Esophagus muscularis mucosa (tissue), 4 donors: ENCODE measurements at regions not wholly inside any gene's neighbourhood (a gene's known extent, or its start where the extent isn't known, plus 50 kb on each side); places are given as distances from the start of the nearest gene placed in this dataset.

ENCODE experiments used
- DNase-seq: peaks from one replicate; pipeline ENCODE4 v3.0.0-alpha.2; 2017; ENCODE audit errors: extremely low spot score
- H3K27ac ChIP-seq, 4 donors: fragments of 200-600 bp; sonication (generic); replicated peaks in 1 of 4; 1 replicate in 3 of 4; 2 replicates in 1 of 4; pipeline ENCODE4 v1.5.1; 2016 to 2019; ENCODE audit warnings: mild to moderate bottlenecking in 1 of 4
- H3K27me3 ChIP-seq, 4 donors: fragments of 200-600 bp; sonication (generic); one replicate each; pipeline versions ENCODE4 v1.5.1 to v1.6.0; 2016 to 2019
- H3K36me3 ChIP-seq, 4 donors: fragments of 200-600 bp; sonication (generic); one replicate each; pipeline ENCODE4 v1.5.1; 2016 to 2019
- H3K4me1 ChIP-seq, 4 donors: fragments of 200-600 bp; sonication (generic); one replicate each; pipeline ENCODE4 v1.5.1; 2016 to 2019
- H3K4me3 ChIP-seq, 4 donors: fragments of 200-600 bp; sonication (generic); 1 replicate in 2 of 4; 2 replicates in 2 of 4; pipeline ENCODE4 v1.5.1; 2016 to 2019; ENCODE audit warnings: mild to moderate bottlenecking in 4 of 4, moderate library complexity in 1 of 4
- H3K9me3 ChIP-seq, 4 donors: fragments of 200-600 bp; sonication (generic); 1 replicate in 3 of 4; 2 replicates in 1 of 4; pipeline ENCODE4 v1.5.1; 2016 to 2019
- EP300 ChIP-seq: sonication (generic); formaldehyde crosslinking; IDR thresholded peaks from one replicate; pipeline ENCODE4 v1.6.1; 2017; ENCODE audit warnings: antibody characterized with exemption
- POLR2A ChIP-seq: fragments of 450-650 bp; IDR thresholded peaks from one replicate; pipeline ENCODE4 v1.6.1; 2017; ENCODE audit warnings: antibody characterized with exemption, moderate library complexity, mild to moderate bottlenecking, low read depth
- POLR2AphosphoS5 ChIP-seq, 2 donors: sonication (generic); formaldehyde crosslinking; IDR thresholded peaks; one replicate each; pipeline ENCODE4 v1.6.1; 2017; ENCODE audit warnings: antibody characterized with exemption in 2 of 2
- WGBS: methylation state at CpG from one replicate; pipeline ENCODE4 v1.1.5; 2018; 5-methylcytosine and 5-hydroxymethylcytosine counted together
- intact Hi-C: fragments of 100-400 bp; cut with DNase I; formaldehyde crosslinking; loops from one replicate; pipeline ENCODE4 v1.15.1; 2023
- TF ChIP-seq, protein P1 (sequence below), 3 experiments: fragments of 200-600 bp in 2 of 3; fragments of 450-650 bp in 1 of 3; sonication (generic) in 2 of 3; IDR thresholded peaks; one replicate each; pipeline ENCODE4 v1.5.1; 2017 to 2019; ENCODE audit warnings: antibody characterized with exemption in 3 of 3, mild to moderate bottlenecking in 2 of 3, moderate library complexity in 1 of 3

DNA sequence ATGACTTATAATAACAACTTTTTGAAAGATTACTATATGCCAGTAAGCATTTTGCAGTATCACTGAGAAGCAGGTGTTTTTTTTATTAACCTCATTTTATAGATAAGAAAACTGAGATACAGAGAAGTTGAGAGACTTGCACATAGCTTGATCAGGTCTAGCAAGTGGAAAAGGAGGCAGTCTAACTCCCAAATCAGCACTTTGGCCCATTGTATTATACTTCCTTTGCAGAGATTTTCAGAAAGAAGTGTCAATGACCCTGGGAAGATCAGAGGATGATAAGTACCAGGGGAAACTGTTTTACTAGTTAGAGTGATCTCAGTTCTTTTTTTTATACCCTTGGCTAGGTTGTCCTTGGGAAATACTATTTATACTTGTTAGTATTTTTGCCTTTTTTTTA lies 358.7 kb downstream of the SQOR start:
- Histone ChIP-seq H3K27me3 (no peaks in the 10 kb centered on the region), H3K4me3 (no peak overlapping the region), H3K4me1 (no peaks in the 10 kb centered on the region), H3K27ac (no peak overlapping the region), H3K36me3 (no peaks in the 10 kb centered on the region), H3K9me3 (peaks cover 0 to 8% (median 0%) of the 10 kb centered on the region in 4 donors)
- no peak for DNase-seq
- TF ChIP-seq POLR2AphosphoS5 (IDR thresholded peaks at IDR 0.05): no peak
- no peak for TF ChIP-seq EP300
- no peak for TF ChIP-seq POLR2A
- TF ChIP-seq, protein P1, sequence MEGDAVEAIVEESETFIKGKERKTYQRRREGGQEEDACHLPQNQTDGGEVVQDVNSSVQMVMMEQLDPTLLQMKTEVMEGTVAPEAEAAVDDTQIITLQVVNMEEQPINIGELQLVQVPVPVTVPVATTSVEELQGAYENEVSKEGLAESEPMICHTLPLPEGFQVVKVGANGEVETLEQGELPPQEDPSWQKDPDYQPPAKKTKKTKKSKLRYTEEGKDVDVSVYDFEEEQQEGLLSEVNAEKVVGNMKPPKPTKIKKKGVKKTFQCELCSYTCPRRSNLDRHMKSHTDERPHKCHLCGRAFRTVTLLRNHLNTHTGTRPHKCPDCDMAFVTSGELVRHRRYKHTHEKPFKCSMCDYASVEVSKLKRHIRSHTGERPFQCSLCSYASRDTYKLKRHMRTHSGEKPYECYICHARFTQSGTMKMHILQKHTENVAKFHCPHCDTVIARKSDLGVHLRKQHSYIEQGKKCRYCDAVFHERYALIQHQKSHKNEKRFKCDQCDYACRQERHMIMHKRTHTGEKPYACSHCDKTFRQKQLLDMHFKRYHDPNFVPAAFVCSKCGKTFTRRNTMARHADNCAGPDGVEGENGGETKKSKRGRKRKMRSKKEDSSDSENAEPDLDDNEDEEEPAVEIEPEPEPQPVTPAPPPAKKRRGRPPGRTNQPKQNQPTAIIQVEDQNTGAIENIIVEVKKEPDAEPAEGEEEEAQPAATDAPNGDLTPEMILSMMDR (IDR thresholded peaks at IDR 0.05): no peak
- intact Hi-C loops: no loop called here

DNA sequence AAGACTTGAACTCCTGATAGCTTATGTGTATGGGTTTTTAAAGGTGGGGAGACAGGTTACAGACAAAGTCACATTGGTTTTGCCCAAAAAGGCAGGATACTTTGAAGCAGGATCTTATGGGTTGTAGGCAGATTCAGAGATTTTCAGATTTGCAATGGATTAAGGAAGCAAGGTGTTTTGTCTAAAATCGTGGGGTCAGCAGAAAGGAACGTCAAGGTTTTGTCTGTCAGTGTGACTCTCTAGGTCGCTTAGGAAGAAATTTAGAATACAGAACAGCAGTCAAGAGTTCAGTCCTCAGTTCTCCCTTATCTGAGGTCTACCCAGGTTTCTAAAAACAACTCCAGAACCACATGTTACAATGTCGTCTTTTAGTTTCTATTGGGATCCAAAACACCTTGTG lies 361.0 kb downstream of the SQOR start:
- intact Hi-C loops: no loop called here
- TF ChIP-seq EP300 (no peak), POLR2A (no peak), POLR2AphosphoS5 (IDR thresholded peaks at IDR 0.05) (no peak)
- TF ChIP-seq, protein P1 (IDR thresholded peaks at IDR 0.05): no peak

DNA sequence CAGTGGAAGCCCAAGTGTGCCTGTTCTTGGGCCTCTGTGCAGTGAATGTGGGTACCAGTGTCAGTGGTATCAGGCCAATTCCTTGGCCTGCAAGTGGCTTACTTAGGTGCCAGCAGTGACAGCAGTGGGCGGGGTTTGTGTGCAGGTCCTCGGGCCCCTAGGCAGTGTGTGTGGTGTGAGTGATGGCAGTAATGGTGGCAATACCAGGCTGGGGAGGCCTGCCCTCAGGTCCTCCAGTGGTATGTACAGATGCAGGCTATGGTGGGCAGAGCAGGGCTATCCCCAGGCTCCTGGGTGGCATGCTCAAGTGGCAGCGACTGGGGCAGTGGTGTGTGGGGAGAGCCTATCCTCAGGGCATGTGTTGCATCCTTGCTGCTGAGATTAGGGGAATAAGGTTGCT lies 379.7 kb downstream of the SQOR start:
- no peaks in the 10 kb centered on the region for H3K27me3 ChIP-seq
- DNase-seq: no peak
- no peaks in the 10 kb centered on the region for H3K36me3 ChIP-seq
- H3K27ac ChIP-seq: no peak overlapping the region
- H3K4me1 ChIP-seq: no peaks in the 10 kb centered on the region
- no peak for TF ChIP-seq POLR2A
- TF ChIP-seq POLR2AphosphoS5 (IDR thresholded peaks at IDR 0.05): no peak
- TF ChIP-seq, protein P1 (IDR thresholded peaks at IDR 0.05): no peak
- TF ChIP-seq EP300: no peak
- H3K4me3 ChIP-seq: no peak overlapping the region
- intact Hi-C loops: no loop called here
- H3K9me3 ChIP-seq: peaks cover 0 to 38% (median 11%) of the 10 kb centered on the region in 4 donors
- WGBS: 92% methylated on average over 3 of the region's 3 CpGs

More for the DNA sequence above, 361.0 kb downstream of the SQOR start:
- Histone ChIP-seq H3K36me3 (no peaks in the 10 kb centered on the region), H3K4me1 (no peaks in the 10 kb centered on the region), H3K9me3 (peaks cover 0 to 5% (median 2%) of the 10 kb centered on the region in 4 donors), H3K4me3 (no peak overlapping the region), H3K27ac (no peak overlapping the region), H3K27me3 (no peaks in the 10 kb centered on the region)
- WGBS: 64% methylated on average over 4 of the region's 4 CpGs
- DNase-seq: no peak

DNA sequence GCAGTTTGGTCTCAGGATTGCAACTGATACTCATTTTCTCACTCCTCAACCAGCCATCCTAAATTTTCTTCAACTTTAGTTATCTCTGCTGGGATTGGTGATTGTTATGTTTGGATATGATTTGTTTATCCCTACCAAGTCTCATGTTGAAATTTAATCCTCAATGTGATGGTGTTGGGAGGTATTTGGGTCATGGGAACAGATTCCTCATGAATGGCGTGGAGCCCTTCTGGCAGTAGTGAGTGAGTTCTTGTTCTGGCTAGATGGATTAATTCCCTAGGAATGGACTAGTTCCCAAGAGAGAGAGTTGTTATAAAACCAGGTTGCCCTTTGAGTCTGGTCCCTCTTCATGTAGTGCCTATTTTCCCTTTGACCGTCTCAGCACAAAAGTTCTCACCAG lies 399.9 kb downstream of the SQOR start:
- no peaks in the 10 kb centered on the region for H3K27me3 ChIP-seq
- intact Hi-C loops: no loop called here
- TF ChIP-seq EP300: no peak
- TF ChIP-seq, protein P1 (IDR thresholded peaks at IDR 0.05): no peak
- no peak for TF ChIP-seq POLR2AphosphoS5 (IDR thresholded peaks at IDR 0.05)
- TF ChIP-seq POLR2A: no peak
- no peaks in the 10 kb centered on the region for H3K4me1 ChIP-seq
- DNase-seq: no peak
- WGBS: 79% methylated on average over 2 of the region's 2 CpGs
- H3K36me3 ChIP-seq: no peaks in the 10 kb centered on the region
- H3K9me3 ChIP-seq: peaks cover 0 to 3% (median 0%) of the 10 kb centered on the region in 4 donors
- H3K4me3 ChIP-seq: no peak overlapping the region
- no peak overlapping the region for H3K27ac ChIP-seq

DNA sequence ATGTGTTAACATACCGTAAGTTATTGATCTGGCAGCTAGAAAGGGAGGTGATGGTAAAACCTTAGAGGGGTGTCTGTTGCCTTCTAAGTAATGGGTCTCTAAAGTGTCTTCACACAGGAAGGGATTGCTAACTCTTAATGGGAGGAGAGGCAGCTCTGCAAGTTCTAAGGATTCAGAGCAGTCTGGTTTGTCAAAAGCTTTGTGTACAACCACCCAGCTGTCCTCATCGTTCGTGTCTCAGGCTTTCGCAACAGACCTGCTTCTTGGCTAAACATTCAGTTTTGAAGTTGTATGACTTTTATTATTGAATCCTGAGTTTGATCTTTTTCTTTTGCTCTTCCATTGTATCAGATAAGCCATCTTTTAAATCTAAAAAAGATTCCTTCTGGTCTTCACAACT lies 404.9 kb downstream of the SQOR start:
- 84% methylated on average over 4 of the region's 4 CpGs for WGBS
- intact Hi-C loops: no loop called here
- H3K9me3 ChIP-seq: no peaks in the 10 kb centered on the region

More for the DNA sequence above, 404.9 kb downstream of the SQOR start:
- no peak for DNase-seq
- TF ChIP-seq EP300 (no peak), POLR2AphosphoS5 (IDR thresholded peaks at IDR 0.05) (no peak), POLR2A (no peak)
- TF ChIP-seq, protein P1 (IDR thresholded peaks at IDR 0.05): no peak
- Histone ChIP-seq H3K27ac (no peak overlapping the region), H3K4me1 (no peaks in the 10 kb centered on the region), H3K4me3 (no peak overlapping the region), H3K27me3 (no peaks in the 10 kb centered on the region), H3K36me3 (no peaks in the 10 kb centered on the region)
